ENCODE measurements at regions not wholly inside any gene's neighbourhood (a gene's known extent, or its start where the extent isn't known, plus 50 kb on each side); places are given as distances from the start of the nearest gene placed in this dataset.

DNA sequence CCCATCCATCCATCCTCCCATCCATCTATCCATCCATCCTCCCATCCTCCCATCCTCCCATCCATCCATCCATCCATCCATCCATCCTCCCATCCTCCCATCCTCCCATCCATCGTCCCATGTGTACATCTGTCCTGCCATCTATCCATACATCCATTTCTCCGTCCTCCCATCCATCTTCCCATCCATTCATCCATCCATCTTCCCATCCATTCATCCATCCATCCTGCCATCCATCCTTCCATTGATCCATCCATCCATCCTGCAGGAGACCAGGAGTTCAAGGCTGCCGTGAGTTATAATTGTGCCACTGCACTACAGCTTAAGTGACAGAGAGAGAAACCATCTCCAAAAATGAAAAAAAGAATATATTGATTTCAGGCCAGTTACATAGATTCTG, 356.5 kb downstream of the CDH26 start:
- Histone ChIP-seq H3K9me3 (ENCODE audit: insufficient read depth, low read length) (no peaks in the 10 kb centered on the region), H3K36me3 (ENCODE audit: low read length) (no peaks in the 10 kb centered on the region), H3K27ac (ENCODE audit: low read depth, low read length) (no peak overlapping the region), H2AFZ (ENCODE audit: low read depth, low read length, severe bottlenecking) (no peak overlapping the region), H3K9ac (ENCODE audit: low read length) (no peak overlapping the region), H4K20me1 (ENCODE audit: low read depth, low read length) (no peaks in the 10 kb centered on the region), H3K4me2 (ENCODE audit: low read depth, low read length, poor library complexity, severe bottlenecking) (no peak overlapping the region), H3K9me2 (replicated peaks; ENCODE audit: insufficient read depth, low read length) (no peaks in the 10 kb centered on the region), H3K4me3 (ENCODE audit: insufficient read depth, low read length, poor library complexity, severe bottlenecking) (no peak overlapping the region), H3K79me2 (ENCODE audit: insufficient read depth, low read length) (no peaks in the 10 kb centered on the region), H3F3A (ENCODE audit: insufficient read depth) (no peaks in the 10 kb centered on the region), H3K27me3 (ENCODE audit: low read length) (no peaks in the 10 kb centered on the region)
- TF ChIP-seq, protein P1, sequence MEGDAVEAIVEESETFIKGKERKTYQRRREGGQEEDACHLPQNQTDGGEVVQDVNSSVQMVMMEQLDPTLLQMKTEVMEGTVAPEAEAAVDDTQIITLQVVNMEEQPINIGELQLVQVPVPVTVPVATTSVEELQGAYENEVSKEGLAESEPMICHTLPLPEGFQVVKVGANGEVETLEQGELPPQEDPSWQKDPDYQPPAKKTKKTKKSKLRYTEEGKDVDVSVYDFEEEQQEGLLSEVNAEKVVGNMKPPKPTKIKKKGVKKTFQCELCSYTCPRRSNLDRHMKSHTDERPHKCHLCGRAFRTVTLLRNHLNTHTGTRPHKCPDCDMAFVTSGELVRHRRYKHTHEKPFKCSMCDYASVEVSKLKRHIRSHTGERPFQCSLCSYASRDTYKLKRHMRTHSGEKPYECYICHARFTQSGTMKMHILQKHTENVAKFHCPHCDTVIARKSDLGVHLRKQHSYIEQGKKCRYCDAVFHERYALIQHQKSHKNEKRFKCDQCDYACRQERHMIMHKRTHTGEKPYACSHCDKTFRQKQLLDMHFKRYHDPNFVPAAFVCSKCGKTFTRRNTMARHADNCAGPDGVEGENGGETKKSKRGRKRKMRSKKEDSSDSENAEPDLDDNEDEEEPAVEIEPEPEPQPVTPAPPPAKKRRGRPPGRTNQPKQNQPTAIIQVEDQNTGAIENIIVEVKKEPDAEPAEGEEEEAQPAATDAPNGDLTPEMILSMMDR (IDR thresholded peaks at IDR 0.05; ENCODE audit: insufficient read depth, low read length, poor library complexity, severe bottlenecking) = no peak
- no peak for TF ChIP-seq EZH2phosphoT487 (conservative IDR thresholded peaks at IDR 0.05; ENCODE audit: low read length)

DNA sequence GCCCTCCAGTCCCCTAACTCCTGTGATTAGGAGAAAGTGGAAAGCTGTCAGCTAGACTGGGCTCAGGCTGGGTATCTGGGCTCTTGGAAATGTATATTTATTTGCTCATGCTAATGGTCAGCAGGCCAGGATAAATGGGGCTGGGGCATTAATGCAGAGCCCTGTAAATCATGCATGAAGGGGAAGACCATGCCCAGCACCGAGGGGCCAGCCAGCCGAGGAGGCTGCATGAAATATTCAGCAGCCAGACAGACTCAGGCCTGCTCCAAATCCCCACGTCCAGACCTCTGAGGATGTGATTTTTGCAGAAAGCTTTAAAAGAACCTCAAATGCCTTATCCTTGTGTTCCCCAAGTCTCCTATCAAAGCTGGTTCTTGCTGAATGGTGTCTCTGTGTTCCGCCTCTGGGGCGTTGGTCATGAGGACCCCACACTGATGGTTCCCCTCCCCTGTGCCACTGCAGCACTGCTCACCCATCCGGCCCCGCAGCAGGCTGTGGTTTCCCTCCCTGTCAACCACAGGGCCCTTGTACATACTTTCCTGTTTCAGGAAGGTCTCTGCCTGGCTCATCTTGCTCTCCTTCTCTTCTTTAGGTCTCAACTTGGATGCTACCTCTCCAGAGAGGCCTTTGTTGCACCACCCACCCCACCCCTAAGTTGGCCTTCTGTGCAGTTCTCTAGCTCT, 358.4 kb downstream of the CDH26 start:
- Histone ChIP-seq H3K36me3 (ENCODE audit: low read length) (no peaks in the 10 kb centered on the region), H3K4me2 (ENCODE audit: low read depth, low read length, poor library complexity, severe bottlenecking) (no peak overlapping the region), H3K4me3 (ENCODE audit: insufficient read depth, low read length, poor library complexity, severe bottlenecking) (no peak overlapping the region), H3K9me3 (ENCODE audit: insufficient read depth, low read length) (no peaks in the 10 kb centered on the region), H3F3A (ENCODE audit: insufficient read depth) (no peaks in the 10 kb centered on the region), H3K27me3 (ENCODE audit: low read length) (no peaks in the 10 kb centered on the region), H3K9ac (ENCODE audit: low read length) (no peak overlapping the region), H3K27ac (ENCODE audit: low read depth, low read length) (no peak overlapping the region), H3K9me2 (replicated peaks; ENCODE audit: insufficient read depth, low read length) (no peaks in the 10 kb centered on the region), H2AFZ (ENCODE audit: low read depth, low read length, severe bottlenecking) (no peak overlapping the region), H4K20me1 (ENCODE audit: low read depth, low read length) (no peaks in the 10 kb centered on the region), H3K79me2 (ENCODE audit: insufficient read depth, low read length) (no peaks in the 10 kb centered on the region)
- TF ChIP-seq, protein P1 (IDR thresholded peaks at IDR 0.05; ENCODE audit: insufficient read depth, low read length, poor library complexity, severe bottlenecking) = no peak
- TF ChIP-seq EZH2phosphoT487 (conservative IDR thresholded peaks at IDR 0.05; ENCODE audit: low read length) = no peak

DNA sequence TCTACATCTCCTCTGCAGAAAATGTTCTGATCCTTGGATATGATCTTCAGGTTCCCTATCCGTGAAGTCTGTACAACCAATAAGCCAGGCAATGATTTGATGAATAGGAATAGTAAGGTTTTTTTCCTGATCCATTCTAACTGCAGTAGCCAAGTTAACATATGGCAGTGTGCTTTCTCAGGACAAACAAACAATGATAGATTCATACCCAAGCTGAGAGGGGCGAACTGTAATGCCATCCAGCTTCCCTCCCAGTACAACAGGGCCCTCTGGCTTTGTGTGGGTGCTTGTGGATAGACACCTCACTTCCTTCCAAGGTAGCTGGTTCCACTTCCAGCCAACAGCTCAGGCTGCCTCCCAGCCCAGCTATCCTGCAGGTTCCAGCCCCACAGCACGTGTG, 359.2 kb downstream of the CDH26 start:
- TF ChIP-seq, protein P1 (IDR thresholded peaks at IDR 0.05; ENCODE audit: insufficient read depth, low read length, poor library complexity, severe bottlenecking) = no peak
- TF ChIP-seq EZH2phosphoT487 (conservative IDR thresholded peaks at IDR 0.05; ENCODE audit: low read length) = no peak
- H4K20me1 ChIP-seq (ENCODE audit: low read depth, low read length) = no peaks in the 10 kb centered on the region
- no peak overlapping the region for H3K4me3 ChIP-seq (ENCODE audit: insufficient read depth, low read length, poor library complexity, severe bottlenecking)
- no peak overlapping the region for H3K9ac ChIP-seq (ENCODE audit: low read length)
- no peaks in the 10 kb centered on the region for H3K79me2 ChIP-seq (ENCODE audit: insufficient read depth, low read length)
- H3K9me3 ChIP-seq (ENCODE audit: insufficient read depth, low read length) = no peaks in the 10 kb centered on the region
- no peaks in the 10 kb centered on the region for H3K36me3 ChIP-seq (ENCODE audit: low read length)
- H3K9me2 ChIP-seq (replicated peaks; ENCODE audit: insufficient read depth, low read length) = no peaks in the 10 kb centered on the region
- no peaks in the 10 kb centered on the region for H3F3A ChIP-seq (ENCODE audit: insufficient read depth)
- H2AFZ ChIP-seq (ENCODE audit: low read depth, low read length, severe bottlenecking) = no peak overlapping the region
- H3K27me3 ChIP-seq (ENCODE audit: low read length) = no peaks in the 10 kb centered on the region
- no peak overlapping the region for H3K27ac ChIP-seq (ENCODE audit: low read depth, low read length)
- H3K4me2 ChIP-seq (ENCODE audit: low read depth, low read length, poor library complexity, severe bottlenecking) = no peak overlapping the region
